OCI-LY1 (cell line): ENCODE measurements at regions not wholly inside any gene's neighbourhood (a gene's known extent, or its start where the extent isn't known, plus 50 kb on each side); places are given as distances from the start of the nearest gene placed in this dataset.

Experiments used
- H2AFZ ChIP-seq: fragments of 200-600 bp; sonication (generic), shearing (Covaris generic); 2 replicates; pipeline ENCODE4 v1.6.0; 2014; ENCODE audit warnings: antibody characterized with exemption, mild to moderate bottlenecking, low read length
- H3F3A ChIP-seq: fragments of 200-600 bp; sonication (generic), shearing (Covaris generic); 2 replicates; pipeline ENCODE4 v1.6.0; 2014; ENCODE audit warnings: mild to moderate bottlenecking, antibody characterized with exemption, low read length, moderate library complexity; ENCODE audit not compliant: insufficient read depth
- H3K27ac ChIP-seq: fragments of 200-600 bp; sonication (generic); 2 replicates; pipeline ENCODE4 v1.5.1; 2014; ENCODE audit warnings: low read length, mixed run types, mild to moderate bottlenecking, low read depth; ENCODE audit not compliant: poor library complexity, severe bottlenecking
- H3K27me3 ChIP-seq: fragments of 200-600 bp; sonication (generic); 2 replicates; pipeline ENCODE4 v1.6.0; 2014; ENCODE audit warnings: antibody characterized with exemption, mild to moderate bottlenecking, low read length, moderate library complexity; ENCODE audit not compliant: insufficient read depth
- H3K36me3 ChIP-seq: fragments of 200-600 bp; sonication (generic); 2 replicates; pipeline ENCODE4 v1.6.1; 2014; ENCODE audit warnings: mild to moderate bottlenecking, antibody characterized with exemption, low read length, moderate library complexity, mixed read lengths; ENCODE audit not compliant: insufficient read depth
- H3K4me1 ChIP-seq: fragments of 200-600 bp; sonication (generic); 2 replicates; pipeline ENCODE4 v1.5.1; 2014; ENCODE audit warnings: mild to moderate bottlenecking, low read length, moderate library complexity; ENCODE audit not compliant: insufficient read depth, severe bottlenecking
- H3K4me2 ChIP-seq: fragments of 200-600 bp; sonication (generic), shearing (Covaris generic); 2 replicates; pipeline ENCODE4 v1.6.1; 2014; ENCODE audit warnings: low read length
- H3K4me3 ChIP-seq: fragments of 200-600 bp; sonication (generic); 2 replicates; pipeline ENCODE4 v1.5.1; 2014; ENCODE audit warnings: low read length, low read depth, mild to moderate bottlenecking, mixed read lengths; ENCODE audit not compliant: poor library complexity, severe bottlenecking
- H3K79me2 ChIP-seq: fragments of 200-600 bp; shearing (Covaris generic); 2 replicates; pipeline ENCODE4 v1.6.1; 2016; ENCODE audit warnings: mixed run types, low read length, mixed read lengths; ENCODE audit not compliant: insufficient read depth
- H3K9ac ChIP-seq: fragments of 200-600 bp; sonication (generic), shearing (Covaris generic); 2 replicates; pipeline ENCODE4 v1.6.1; 2014; ENCODE audit warnings: mild to moderate bottlenecking, low read length, mixed read lengths
- H3K9me2 ChIP-seq: fragments of 200-600 bp; sonication (generic), shearing (Covaris generic); 2 replicates; pipeline ENCODE4 v1.6.1; 2014; ENCODE audit warnings: low read depth, mild to moderate bottlenecking, low read length, mixed read lengths
- H3K9me3 ChIP-seq: fragments of 200-600 bp; shearing (Covaris generic); 2 replicates; pipeline ENCODE4 v1.6.1; 2014; ENCODE audit warnings: low read length, mixed read lengths
- H4K20me1 ChIP-seq: fragments of 200-600 bp; sonication (generic), shearing (Covaris generic); 2 replicates; pipeline ENCODE4 v1.6.0; 2016; ENCODE audit warnings: mild to moderate bottlenecking, low read length; ENCODE audit not compliant: insufficient read depth
- CTCF ChIP-seq: fragments of 200-600 bp; sonication (generic), shearing (Covaris generic); IDR thresholded peaks from 2 replicates; pipeline ENCODE4 v1.5.1; 2017; ENCODE audit warnings: mild to moderate bottlenecking, antibody characterized with exemption, low read length, moderate library complexity, mixed read lengths
- EZH2 ChIP-seq: fragments of 200-600 bp; sonication (generic), shearing (Covaris generic); IDR thresholded peaks from 2 replicates; pipeline ENCODE4 v1.8.0; 2017; ENCODE audit warnings: borderline replicate concordance, mixed run types, mild to moderate bottlenecking, antibody characterized with exemption, low read length, moderate library complexity, mixed read lengths

GRCh38 chr10:43822631-43823580 lies 174.2 kb upstream of the ZNF32 start:
- TF ChIP-seq CTCF: no peak
- TF ChIP-seq EZH2: no peak
- Histone ChIP-seq H3K9me2 (no peaks in the 10 kb centered on the region), H3K4me2 (no peak overlapping the region), H3K36me3 (no peaks in the 10 kb centered on the region), H3K79me2 (no peaks in the 10 kb centered on the region), H3K27ac (no peak overlapping the region), H3K9me3 (no peaks in the 10 kb centered on the region), H4K20me1 (no peaks in the 10 kb centered on the region), H3K27me3 (no peaks in the 10 kb centered on the region), H3K9ac (no peak overlapping the region), H3K4me1 (no peaks in the 10 kb centered on the region), H3F3A (no peaks in the 10 kb centered on the region), H2AFZ (no peak overlapping the region), H3K4me3 (no peak overlapping the region)

- no peak overlapping the region for H3K4me2 ChIP-seq
- no peaks in the 10 kb centered on the region for H3F3A ChIP-seq
- H3K4me1 ChIP-seq: no peaks in the 10 kb centered on the region
- H3K36me3 ChIP-seq: no peaks in the 10 kb centered on the region
- no peak overlapping the region for H3K9ac ChIP-seq
- H3K9me3 ChIP-seq: no peaks in the 10 kb centered on the region
- TF ChIP-seq CTCF: no peak
- no peak for TF ChIP-seq EZH2
- no peaks in the 10 kb centered on the region for H3K79me2 ChIP-seq
- H2AFZ ChIP-seq: no peak overlapping the region
- no peaks in the 10 kb centered on the region for H4K20me1 ChIP-seq
- H3K27ac ChIP-seq: no peak overlapping the region
- no peak overlapping the region for H3K4me3 ChIP-seq
- H3K27me3 ChIP-seq: no peaks in the 10 kb centered on the region
- H3K9me2 ChIP-seq: no peaks in the 10 kb centered on the region
These were observed 172.4 kb upstream of the ZNF32 start for GRCh38 chr10:43821103-43821502.

GRCh38 chr10:43820663-43821062 lies 172.0 kb upstream of the ZNF32 start:
- no peak overlapping the region for H3K9ac ChIP-seq
- no peak overlapping the region for H2AFZ ChIP-seq
- no peak overlapping the region for H3K27ac ChIP-seq
- no peaks in the 10 kb centered on the region for H3K9me3 ChIP-seq
- H3K9me2 ChIP-seq: no peaks in the 10 kb centered on the region
- no peaks in the 10 kb centered on the region for H3F3A ChIP-seq
- H3K4me1 ChIP-seq: no peaks in the 10 kb centered on the region
- no peaks in the 10 kb centered on the region for H4K20me1 ChIP-seq
- no peaks in the 10 kb centered on the region for H3K79me2 ChIP-seq
- no peaks in the 10 kb centered on the region for H3K27me3 ChIP-seq
- no peaks in the 10 kb centered on the region for H3K36me3 ChIP-seq
- H3K4me2 ChIP-seq: no peak overlapping the region
- no peak overlapping the region for H3K4me3 ChIP-seq
- no peak for TF ChIP-seq CTCF
- TF ChIP-seq EZH2: no peak
